Keratinocyte (primary cell): ENCODE measurements at regions not wholly inside any gene's neighbourhood (a gene's known extent, or its start where the extent isn't known, plus 50 kb on each side); places are given as distances from the start of the nearest gene placed in this dataset.

ENCODE experiments used
- DNase-seq: peaks from one replicate; pipeline ENCODE4 v3.0.0-alpha.2; 2011; ENCODE audit warnings: low read depth, missing footprints, low spot score
- FAIRE-seq: peaks from 2 replicates; lab custom pipeline; 2011; peaks lifted over from hg19 to GRCh38; lab: Jason Lieb, UNC
- H2AFZ ChIP-seq: 2 replicates; pipeline ENCODE4 v1.6.0; 2012; ENCODE audit warnings: low read length, control low read depth, inconsistent platforms; ENCODE audit not compliant: control insufficient read depth
- H3K27ac ChIP-seq: 2 replicates; pipeline ENCODE4 v1.5.1; 2011; ENCODE audit warnings: low read length; ENCODE audit not compliant: control insufficient read depth, insufficient read depth
- H3K27me3 ChIP-seq: 3 replicates; pipeline ENCODE4 v1.6.0; 2011; ENCODE audit warnings: low read length; ENCODE audit not compliant: control insufficient read depth, insufficient read depth; ENCODE audit errors: extremely low read depth
- H3K36me3 ChIP-seq, 2 experiments: 2 replicates in 1 of 2; 3 replicates in 1 of 2; pipeline ENCODE4 v1.5.1; 2011; ENCODE audit warnings: low read length in 2 of 2, mild to moderate bottlenecking in 1 of 2; ENCODE audit not compliant: control insufficient read depth in 2 of 2, insufficient read depth in 2 of 2; ENCODE audit errors: extremely low read depth in 1 of 2
- H3K4me1 ChIP-seq: 3 replicates; pipeline ENCODE4 v1.5.1; 2011; ENCODE audit warnings: low read length; ENCODE audit not compliant: control insufficient read depth, insufficient read depth; ENCODE audit errors: extremely low read depth
- H3K4me2 ChIP-seq: 3 replicates; pipeline ENCODE4 v1.6.0; 2011; ENCODE audit warnings: low read depth, low read length; ENCODE audit not compliant: control insufficient read depth, insufficient read depth; ENCODE audit errors: extremely low read depth
- H3K4me3 ChIP-seq, 3 experiments: fragments of 200-600 bp in 1 of 3; sonication (generic) in 1 of 3; 2 replicates in 2 of 3; 3 replicates in 1 of 3; pipeline ENCODE4 v1.5.1; 2011 to 2016; ENCODE audit warnings: low read length in 3 of 3, mild to moderate bottlenecking in 3 of 3, control low read depth in 2 of 3, inconsistent platforms in 1 of 3, low read depth in 1 of 3, mixed read lengths in 1 of 3, mixed run types in 1 of 3, moderate library complexity in 1 of 3; ENCODE audit not compliant: control insufficient read depth in 2 of 3, insufficient read depth in 2 of 3; ENCODE audit errors: extremely low read depth in 1 of 3
- H3K79me2 ChIP-seq: 2 replicates; pipeline ENCODE4 v1.6.0; 2012; ENCODE audit warnings: low read length; ENCODE audit not compliant: control insufficient read depth, insufficient read depth
- H3K9ac ChIP-seq: 3 replicates; pipeline ENCODE4 v1.6.0; 2011; ENCODE audit warnings: low read length; ENCODE audit not compliant: control insufficient read depth, insufficient read depth; ENCODE audit errors: extremely low read depth
- H3K9me1 ChIP-seq: 3 replicates; pipeline ENCODE4 v1.6.0; 2011; ENCODE audit warnings: low read length; ENCODE audit not compliant: control insufficient read depth, insufficient read depth; ENCODE audit errors: extremely low read depth
- H3K9me3 ChIP-seq: 2 replicates; pipeline ENCODE4 v1.5.1; 2012; ENCODE audit warnings: low read depth, low read length; ENCODE audit not compliant: control insufficient read depth
- H4K20me1 ChIP-seq: 3 replicates; pipeline ENCODE4 v1.6.0; 2011; ENCODE audit warnings: low read length; ENCODE audit not compliant: control insufficient read depth, insufficient read depth; ENCODE audit errors: extremely low read depth
- EZH2 ChIP-seq: IDR thresholded peaks from one replicate; pipeline ENCODE4 v1.6.1; 2012; ENCODE audit warnings: inconsistent platforms, mild to moderate bottlenecking, low read length, moderate library complexity
- dilution Hi-C: fragments of 300-500 bp; cut with MboI; formaldehyde crosslinking; loops from one replicate; pipeline ENCODE4 v1.7.0; 2020; ENCODE audit warnings: low sequenced_read_pairs; ENCODE audit not compliant: extremely low pct_ligation_motif_present
- TF ChIP-seq, protein P1 (sequence below), 3 experiments: IDR thresholded peaks in 1 of 3; conservative IDR thresholded peaks in 1 of 3; optimal IDR thresholded peaks in 1 of 3; 2 replicates in 2 of 3; 3 replicates in 1 of 3; pipeline versions ENCODE3 to v1.5.1; 2011; ENCODE audit warnings: low read length in 3 of 3, mild to moderate bottlenecking in 3 of 3, moderate library complexity in 2 of 3, control low read depth in 1 of 3, inconsistent platforms in 1 of 3; ENCODE audit not compliant: insufficient read depth in 2 of 3; ENCODE audit errors: extremely low read depth in 1 of 3

DNA sequence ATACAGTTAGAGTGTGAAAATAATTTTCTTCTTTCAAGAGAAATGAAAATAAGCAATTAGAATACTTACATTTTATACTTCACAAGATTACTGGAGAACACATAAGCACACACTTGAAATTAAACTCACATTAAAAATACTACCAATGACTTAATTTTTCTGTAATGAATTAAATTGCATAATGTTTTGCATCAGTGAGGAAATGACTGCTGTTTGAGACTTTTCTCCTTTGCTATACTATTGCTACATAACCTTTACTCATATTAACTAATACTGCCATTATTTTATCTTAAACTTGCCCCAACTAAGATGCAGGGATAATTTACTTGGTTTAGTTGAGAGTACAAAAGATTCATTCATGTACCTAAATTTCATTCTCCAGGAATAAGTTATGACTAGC is 590.9 kb downstream of the ARAP2 start:
- H2AFZ ChIP-seq: no peak overlapping the region
- H3K4me3 ChIP-seq: no peak overlapping the region
- H3K9me1 ChIP-seq: no peaks in the 10 kb centered on the region
- no peaks in the 10 kb centered on the region for H3K79me2 ChIP-seq
- H3K4me1 ChIP-seq: no peaks in the 10 kb centered on the region
- H3K36me3 ChIP-seq: no peaks in the 10 kb centered on the region
- dilution Hi-C loops: no loop called here
- no peaks in the 10 kb centered on the region for H3K9me3 ChIP-seq
- FAIRE-seq (no peak), DNase-seq (no peak)
- H3K27me3 ChIP-seq: no peaks in the 10 kb centered on the region
- no peak overlapping the region for H3K27ac ChIP-seq
- no peak overlapping the region for H3K9ac ChIP-seq
- H4K20me1 ChIP-seq: no peaks in the 10 kb centered on the region
- no peak overlapping the region for H3K4me2 ChIP-seq
- no peak for TF ChIP-seq EZH2
- TF ChIP-seq, protein P1, sequence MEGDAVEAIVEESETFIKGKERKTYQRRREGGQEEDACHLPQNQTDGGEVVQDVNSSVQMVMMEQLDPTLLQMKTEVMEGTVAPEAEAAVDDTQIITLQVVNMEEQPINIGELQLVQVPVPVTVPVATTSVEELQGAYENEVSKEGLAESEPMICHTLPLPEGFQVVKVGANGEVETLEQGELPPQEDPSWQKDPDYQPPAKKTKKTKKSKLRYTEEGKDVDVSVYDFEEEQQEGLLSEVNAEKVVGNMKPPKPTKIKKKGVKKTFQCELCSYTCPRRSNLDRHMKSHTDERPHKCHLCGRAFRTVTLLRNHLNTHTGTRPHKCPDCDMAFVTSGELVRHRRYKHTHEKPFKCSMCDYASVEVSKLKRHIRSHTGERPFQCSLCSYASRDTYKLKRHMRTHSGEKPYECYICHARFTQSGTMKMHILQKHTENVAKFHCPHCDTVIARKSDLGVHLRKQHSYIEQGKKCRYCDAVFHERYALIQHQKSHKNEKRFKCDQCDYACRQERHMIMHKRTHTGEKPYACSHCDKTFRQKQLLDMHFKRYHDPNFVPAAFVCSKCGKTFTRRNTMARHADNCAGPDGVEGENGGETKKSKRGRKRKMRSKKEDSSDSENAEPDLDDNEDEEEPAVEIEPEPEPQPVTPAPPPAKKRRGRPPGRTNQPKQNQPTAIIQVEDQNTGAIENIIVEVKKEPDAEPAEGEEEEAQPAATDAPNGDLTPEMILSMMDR (optimal IDR thresholded peaks at IDR 0.05 in 1 of 3, IDR thresholded peaks at IDR 0.05 in 1 of 3, conservative IDR thresholded peaks at IDR 0.05 in 1 of 3; ENCODE audit: extremely low read depth in 1 of 3, insufficient read depth in 2 of 3, low read length in 3 of 3): no peak

DNA sequence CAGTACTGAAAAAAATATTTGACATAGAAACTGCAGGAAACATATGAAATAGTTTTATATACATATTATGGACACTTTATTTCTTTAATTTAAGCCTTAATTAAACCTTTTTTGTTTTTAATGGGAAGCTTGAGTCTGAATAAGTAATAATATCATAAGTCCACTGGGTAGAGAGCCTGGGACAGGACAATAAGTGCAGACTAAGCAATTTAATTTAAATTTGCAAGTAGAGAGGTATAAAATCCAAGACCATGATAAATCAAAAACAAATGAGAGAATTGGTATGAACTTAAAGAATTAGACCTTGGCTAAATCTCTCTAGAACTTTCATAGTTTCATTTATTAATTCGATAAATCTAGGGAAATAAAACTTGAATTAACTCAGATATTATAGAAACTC is 571.2 kb downstream of the ARAP2 start:
- H3K4me3 ChIP-seq: no peak overlapping the region
- H3K4me1 ChIP-seq: no peaks in the 10 kb centered on the region
- TF ChIP-seq, protein P1 (optimal IDR thresholded peaks at IDR 0.05 in 1 of 3, IDR thresholded peaks at IDR 0.05 in 1 of 3, conservative IDR thresholded peaks at IDR 0.05 in 1 of 3; ENCODE audit: extremely low read depth in 1 of 3, insufficient read depth in 2 of 3, low read length in 3 of 3): no peak
- H3K27me3 ChIP-seq: no peaks in the 10 kb centered on the region
- H3K9me1 ChIP-seq: no peaks in the 10 kb centered on the region
- H3K36me3 ChIP-seq: no peaks in the 10 kb centered on the region
- H3K4me2 ChIP-seq: no peak overlapping the region
- H4K20me1 ChIP-seq: no peaks in the 10 kb centered on the region
- FAIRE-seq (no peak), DNase-seq (no peak)
- H3K79me2 ChIP-seq: no peaks in the 10 kb centered on the region
- dilution Hi-C loops: no loop called here
- H2AFZ ChIP-seq: no peak overlapping the region
- H3K9me3 ChIP-seq: no peaks in the 10 kb centered on the region
- no peak overlapping the region for H3K9ac ChIP-seq
- no peak overlapping the region for H3K27ac ChIP-seq
